NCI-H446 treated with DMSO at 0.1 percent for 48 hours (cell line): ENCODE measurements at regions not wholly inside any gene's neighbourhood (a gene's known extent, or its start where the extent isn't known, plus 50 kb on each side); places are given as distances from the start of the nearest gene placed in this dataset.

ENCODE experiments used
- DNase-seq: peaks from one replicate; lab custom pipeline; 2025; lab: John Stamatoyannopoulos, UW

GRCh38 chr6:125658136-125658535, 91.3 kb upstream of the HEY2 start:
- no peak for DNase-seq

- no peak for DNase-seq
Observed at GRCh38 chr6:125658759-125659431, 90.5 kb upstream of the HEY2 start.

- no peak for DNase-seq
Observed at GRCh38 chr6:125659887-125660286, 89.5 kb upstream of the HEY2 start.

GRCh38 chr6:125662296-125662695, 87.1 kb upstream of the HEY2 start:
- DNase-seq, result no peak

- DNase-seq, result no peak
Observed at GRCh38 chr6:125665295-125665814, 84.1 kb upstream of the HEY2 start.

- DNase-seq, result no peak
Observed at GRCh38 chr6:125667326-125667725, 82.1 kb upstream of the HEY2 start.

- DNase-seq, result no peak
Observed at GRCh38 chr6:125668071-125668470, 81.4 kb upstream of the HEY2 start.

- DNase-seq, result no peak
Observed at GRCh38 chr6:125670568-125670967, 78.9 kb upstream of the HEY2 start.

- DNase-seq, result no peak
Observed at GRCh38 chr6:125671323-125671722, 78.1 kb upstream of the HEY2 start.

GRCh38 chr6:125674230-125674629, 75.2 kb upstream of the HEY2 start:
- DNase-seq, result no peak

- no peak for DNase-seq
Observed at GRCh38 chr6:125678601-125679000, 70.8 kb upstream of the HEY2 start.

- DNase-seq, result no peak
Observed at GRCh38 chr6:125679128-125679527, 70.3 kb upstream of the HEY2 start.

- DNase-seq, result no peak
Observed at GRCh38 chr6:125679651-125680050, 69.8 kb upstream of the HEY2 start.

GRCh38 chr6:125682939-125683338, 66.5 kb upstream of the HEY2 start:
- DNase-seq, result no peak

- DNase-seq, result no peak
Observed at GRCh38 chr6:125688138-125688537, 61.3 kb upstream of the HEY2 start.

GRCh38 chr6:125693480-125693879, 56.0 kb upstream of the HEY2 start:
- no peak for DNase-seq

- no peak for DNase-seq
Observed at GRCh38 chr6:125699591-125699990, 49.8 kb upstream of the HEY2 start.
